ENCODE measurements at regions not wholly inside any gene's neighbourhood (a gene's known extent, or its start where the extent isn't known, plus 50 kb on each side); places are given as distances from the start of the nearest gene placed in this dataset.

- TF ChIP-seq CTCF (conservative IDR thresholded peaks at IDR 0.05; ENCODE audit: low read depth, low read length), result no peak
- no peak for DNase-seq (ENCODE audit: low read depth)
- H3K4me3 ChIP-seq (ENCODE audit: low read depth, low read length), result no peak overlapping the region
Measured at GRCh38 chr7:89975577-89975976, 178.7 kb upstream of the STEAP1 start.

- TF ChIP-seq CTCF (conservative IDR thresholded peaks at IDR 0.05; ENCODE audit: low read depth, low read length), result no peak
- no peak overlapping the region for H3K4me3 ChIP-seq (ENCODE audit: low read depth, low read length)
- DNase-seq (ENCODE audit: low read depth), result no peak
Measured at GRCh38 chr7:89987665-89988064, 166.6 kb upstream of the STEAP1 start.

GRCh38 chr7:89988074-89988473 is 166.2 kb upstream of the STEAP1 start:
- DNase-seq (ENCODE audit: low read depth), result no peak
- no peak for TF ChIP-seq CTCF (conservative IDR thresholded peaks at IDR 0.05; ENCODE audit: low read depth, low read length)
- H3K4me3 ChIP-seq (ENCODE audit: low read depth, low read length), result no peak overlapping the region

- DNase-seq (ENCODE audit: low read depth), result no peak
- TF ChIP-seq CTCF (conservative IDR thresholded peaks at IDR 0.05; ENCODE audit: low read depth, low read length), result no peak
Measured at GRCh38 chr7:89989454-89989853, 164.8 kb upstream of the STEAP1 start.

GRCh38 chr7:89994483-89994882 is 159.8 kb upstream of the STEAP1 start:
- no peak overlapping the region for H3K4me3 ChIP-seq (ENCODE audit: low read depth, low read length)
- no peak for DNase-seq (ENCODE audit: low read depth)
- no peak for TF ChIP-seq CTCF (conservative IDR thresholded peaks at IDR 0.05; ENCODE audit: low read depth, low read length)

More at GRCh38 chr7:89989454-89989853, 164.8 kb upstream of the STEAP1 start:
- H3K4me3 ChIP-seq (ENCODE audit: low read depth, low read length), result no peak overlapping the region

GRCh38 chr7:89998554-89998953 is 155.7 kb upstream of the STEAP1 start:
- DNase-seq (ENCODE audit: low read depth), result no peak
- no peak for TF ChIP-seq CTCF (conservative IDR thresholded peaks at IDR 0.05; ENCODE audit: low read depth, low read length)
- no peak overlapping the region for H3K4me3 ChIP-seq (ENCODE audit: low read depth, low read length)

GRCh38 chr7:90005836-90006235 is 148.4 kb upstream of the STEAP1 start:
- TF ChIP-seq CTCF (conservative IDR thresholded peaks at IDR 0.05; ENCODE audit: low read depth, low read length), result no peak
- no peak overlapping the region for H3K4me3 ChIP-seq (ENCODE audit: low read depth, low read length)
- DNase-seq (ENCODE audit: low read depth), result no peak
